B cell (primary cell): ENCODE measurements at regions not wholly inside any gene's neighbourhood (a gene's known extent, or its start where the extent isn't known, plus 50 kb on each side); places are given as distances from the start of the nearest gene placed in this dataset.

Experiments
- ATAC-seq: fragments of 200-7000 bp; cut with Tn5 transposase; one replicate; pipeline ENCODE4 v1.10.0; 2021; ENCODE audit warnings: low read depth, mild to moderate bottlenecking, moderate number of reproducible peaks, moderate library complexity
- CTCF ChIA-PET: fragments of 350-600 bp; sonication (Branson Sonifier 250); formaldehyde crosslinking; loops from one replicate; lab custom pipeline; 2021; ENCODE audit warnings: antibody characterized with exemption, inconsistent platforms; lab: Charles Lee
- POLR2A ChIA-PET: fragments of 350-600 bp; sonication (Branson Sonifier 250); formaldehyde crosslinking; loops from one replicate; lab custom pipeline; 2021; ENCODE audit warnings: antibody characterized with exemption; lab: Charles Lee
- DNase-seq: peaks from one replicate; pipeline ENCODE4 v3.0.0; 2013
- H2AFZ ChIP-seq: 2 replicates; pipeline ENCODE4 v1.6.1; 2012; ENCODE audit warnings: mild to moderate bottlenecking, low read depth, low read length; ENCODE audit not compliant: insufficient read depth, poor library complexity, severe bottlenecking
- H3K27ac ChIP-seq, 2 donors: 1 replicate in 1 of 2; 2 replicates in 1 of 2; pipeline ENCODE4 v1.5.1; 2012 to 2013; ENCODE audit warnings: low read length in 2 of 2, mild to moderate bottlenecking in 2 of 2, moderate library complexity in 1 of 2
- H3K27me3 ChIP-seq, 4 experiments: fragments of 200-600 bp in 1 of 4; sonication (generic) in 1 of 4; replicated peaks in 1 of 4; 1 replicate in 2 of 4; 2 replicates in 2 of 4; pipeline versions ENCODE4 v1.6.1 to v1.7.0; 2013 to 2016; ENCODE audit warnings: low read length in 3 of 4, mild to moderate bottlenecking in 2 of 4, mixed read lengths in 1 of 4, moderate library complexity in 1 of 4; ENCODE audit not compliant: insufficient read depth in 4 of 4, control insufficient read depth in 3 of 4; ENCODE audit errors: control extremely low read depth in 1 of 4
- H3K36me3 ChIP-seq, 2 experiments: replicated peaks in 1 of 2; 1 replicate in 1 of 2; 2 replicates in 1 of 2; pipeline versions ENCODE4 v1.6.1 to v1.7.1; 2013; ENCODE audit warnings: low read length in 1 of 2; ENCODE audit not compliant: insufficient read depth in 2 of 2, control insufficient read depth in 1 of 2; ENCODE audit errors: control extremely low read depth in 1 of 2, extremely low read depth in 1 of 2
- H3K4me1 ChIP-seq, 2 donors: fragments of 200-600 bp in 1 of 2; sonication (generic) in 1 of 2; 1 replicate in 1 of 2; 2 replicates in 1 of 2; pipeline versions ENCODE4 v1.5.1 to v1.6.1; 2013 to 2017; ENCODE audit warnings: low read length in 2 of 2; ENCODE audit not compliant: control insufficient read depth in 2 of 2, insufficient read depth in 2 of 2
- H3K4me2 ChIP-seq: replicated peaks from 2 replicates; pipeline ENCODE3; 2012; ENCODE audit warnings: mild to moderate bottlenecking, low read depth, low read length; ENCODE audit not compliant: poor library complexity, severe bottlenecking
- H3K4me3 ChIP-seq, 5 experiments: fragments of 200-600 bp in 1 of 5; sonication (generic) in 1 of 5; 1 replicate in 3 of 5; 2 replicates in 2 of 5; pipeline versions ENCODE4 v1.5.1 to v1.7.0; 2011 to 2016; ENCODE audit warnings: low read length in 4 of 5, mild to moderate bottlenecking in 4 of 5, low read depth in 2 of 5, control low read depth in 1 of 5, moderate library complexity in 1 of 5; ENCODE audit not compliant: insufficient read depth in 1 of 5; ENCODE audit errors: control extremely low read depth in 1 of 5, extremely low read depth in 1 of 5
- H3K79me2 ChIP-seq: fragments of 200-600 bp; sonication (generic); one replicate; pipeline ENCODE4 v1.6.0; 2016; ENCODE audit warnings: low read length; ENCODE audit not compliant: control insufficient read depth, insufficient read depth
- H3K9ac ChIP-seq: fragments of 200-600 bp; sonication (generic); 2 replicates; pipeline ENCODE4 v1.6.1; 2017; ENCODE audit warnings: mild to moderate bottlenecking, low read length, moderate library complexity
- H3K9me3 ChIP-seq, 3 donors: one replicate each; pipeline versions ENCODE4 v1.6.1 to v1.7.1; 2013; ENCODE audit warnings: low read length in 2 of 3; ENCODE audit not compliant: control insufficient read depth in 2 of 3, insufficient read depth in 1 of 3; ENCODE audit errors: control extremely low read depth in 1 of 3
- H4K20me1 ChIP-seq: 2 replicates; pipeline ENCODE4 v1.6.0; 2012; ENCODE audit warnings: mild to moderate bottlenecking, low read length; ENCODE audit not compliant: insufficient read depth, control insufficient read depth, poor library complexity, severe bottlenecking
- H3K27ac Mint-ChIP-seq: one replicate; pipeline ENCODE4 v1.8.0; 2021; ENCODE audit warnings: mixed read lengths
- H3K27me3 Mint-ChIP-seq: one replicate; pipeline ENCODE4 v1.8.0; 2021; ENCODE audit warnings: mixed read lengths
- H3K4me1 Mint-ChIP-seq: one replicate; pipeline ENCODE4 v1.8.0; 2021; ENCODE audit warnings: mixed read lengths
- H3K4me3 Mint-ChIP-seq: one replicate; pipeline ENCODE4 v1.8.0; 2021; ENCODE audit warnings: mixed read lengths
- H3K9me3 Mint-ChIP-seq: one replicate; pipeline ENCODE4 v1.8.0; 2022; ENCODE audit warnings: mixed read lengths; ENCODE audit not compliant: insufficient read depth
- EZH2 ChIP-seq: IDR thresholded peaks from 2 replicates; pipeline ENCODE4 v1.6.1; 2012; ENCODE audit warnings: borderline replicate concordance, low read depth, mild to moderate bottlenecking, moderate library complexity, low read length; ENCODE audit not compliant: insufficient read depth, poor library complexity, severe bottlenecking
- WGBS: methylation state at CpG from one replicate; pipeline ENCODE4 v1.1.5; 2013; ENCODE audit warnings: missing lambda C conversion rate; ENCODE audit not compliant: insufficient coverage; 5-methylcytosine and 5-hydroxymethylcytosine counted together
- intact Hi-C: fragments of 100-400 bp; cut with micrococcal nuclease; formaldehyde crosslinking; loops from one replicate; pipeline ENCODE4 v1.10.0; 2022
- TF ChIP-seq, protein P1 (sequence below): fragments of 200-600 bp; IDR thresholded peaks from one replicate; pipeline ENCODE4 v1.8.0; 2022; ENCODE audit warnings: antibody characterized with exemption, mild to moderate bottlenecking

- peaks cover 11% of the 10 kb centered on the region for H3K27me3 Mint-ChIP-seq
- CTCF ChIA-PET = no interaction called here
Observed at GRCh38 chr15:91660174-91660649, 193.3 kb upstream of the SLCO3A1 start.

DNA sequence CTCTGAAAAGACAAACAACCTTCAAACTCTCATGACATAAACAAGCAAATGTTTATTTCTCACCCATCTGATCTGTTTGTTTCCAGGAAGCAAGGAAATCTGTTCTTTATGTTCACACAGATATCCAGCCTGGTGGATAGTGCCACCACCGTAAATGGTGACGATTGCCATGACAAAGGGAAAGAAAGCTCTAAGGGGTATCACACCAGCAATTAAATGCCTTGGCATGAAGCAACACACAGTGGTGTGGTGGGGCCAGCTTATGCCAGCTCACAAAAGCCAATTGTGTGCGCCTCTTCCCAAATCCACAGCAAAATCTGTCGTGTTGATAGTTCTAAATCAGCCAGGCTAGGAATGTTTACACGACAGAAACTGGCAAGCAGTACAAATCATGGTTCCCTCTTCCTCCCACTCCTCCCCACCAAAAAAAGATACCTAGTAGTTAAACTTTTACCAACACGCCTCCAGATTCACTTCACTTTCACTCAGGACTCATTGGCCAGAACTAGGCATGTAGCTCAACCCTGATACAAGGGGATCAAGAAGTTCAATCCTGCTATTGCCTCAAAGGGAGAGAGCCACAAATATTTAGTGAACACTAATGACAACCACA is 189.2 kb upstream of the SLCO3A1 start:
- no peaks in the 10 kb centered on the region for H3K27me3 ChIP-seq
- Mint-ChIP-seq H3K4me1 (no peaks in the 10 kb centered on the region), H3K9me3 (no peaks in the 10 kb centered on the region), H3K4me3 (no peak overlapping the region), H3K27ac (no peak overlapping the region), H3K27me3 (peaks cover 2% of the 10 kb centered on the region)
- no peaks in the 10 kb centered on the region for H3K9me3 ChIP-seq
- H3K9ac ChIP-seq = no peak overlapping the region
- no peaks in the 10 kb centered on the region for H3K36me3 ChIP-seq
- ATAC-seq (no peak), DNase-seq (no peak)
- H3K4me3 ChIP-seq = no peak overlapping the region
- no peak for TF ChIP-seq EZH2
- TF ChIP-seq, protein P1, sequence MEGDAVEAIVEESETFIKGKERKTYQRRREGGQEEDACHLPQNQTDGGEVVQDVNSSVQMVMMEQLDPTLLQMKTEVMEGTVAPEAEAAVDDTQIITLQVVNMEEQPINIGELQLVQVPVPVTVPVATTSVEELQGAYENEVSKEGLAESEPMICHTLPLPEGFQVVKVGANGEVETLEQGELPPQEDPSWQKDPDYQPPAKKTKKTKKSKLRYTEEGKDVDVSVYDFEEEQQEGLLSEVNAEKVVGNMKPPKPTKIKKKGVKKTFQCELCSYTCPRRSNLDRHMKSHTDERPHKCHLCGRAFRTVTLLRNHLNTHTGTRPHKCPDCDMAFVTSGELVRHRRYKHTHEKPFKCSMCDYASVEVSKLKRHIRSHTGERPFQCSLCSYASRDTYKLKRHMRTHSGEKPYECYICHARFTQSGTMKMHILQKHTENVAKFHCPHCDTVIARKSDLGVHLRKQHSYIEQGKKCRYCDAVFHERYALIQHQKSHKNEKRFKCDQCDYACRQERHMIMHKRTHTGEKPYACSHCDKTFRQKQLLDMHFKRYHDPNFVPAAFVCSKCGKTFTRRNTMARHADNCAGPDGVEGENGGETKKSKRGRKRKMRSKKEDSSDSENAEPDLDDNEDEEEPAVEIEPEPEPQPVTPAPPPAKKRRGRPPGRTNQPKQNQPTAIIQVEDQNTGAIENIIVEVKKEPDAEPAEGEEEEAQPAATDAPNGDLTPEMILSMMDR = no peak
- no peaks in the 10 kb centered on the region for H4K20me1 ChIP-seq
- H2AFZ ChIP-seq = no peak overlapping the region
- CTCF ChIA-PET = no interaction called here
- no peaks in the 10 kb centered on the region for H3K4me1 ChIP-seq
- no peak overlapping the region for H3K4me2 ChIP-seq
- POLR2A ChIA-PET = no interaction called here
- intact Hi-C loops = no loop called here
- WGBS = 82% methylated on average over 6 of the region's 6 CpGs
- H3K79me2 ChIP-seq = no peaks in the 10 kb centered on the region
- no peak overlapping the region for H3K27ac ChIP-seq

More at GRCh38 chr15:91660174-91660649, 193.3 kb upstream of the SLCO3A1 start:
- no peak overlapping the region for H3K4me2 ChIP-seq
- no peaks in the 10 kb centered on the region for H3K4me1 ChIP-seq
- no peaks in the 10 kb centered on the region for H3K27me3 ChIP-seq
- no peak overlapping the region for H2AFZ ChIP-seq
- H3K9me3 ChIP-seq = no peaks in the 10 kb centered on the region
- Mint-ChIP-seq H3K9me3 (no peaks in the 10 kb centered on the region), H3K4me3 (no peak overlapping the region), H3K27ac (no peak overlapping the region), H3K4me1 (no peaks in the 10 kb centered on the region)
- H3K36me3 ChIP-seq = no peaks in the 10 kb centered on the region
- DNase-seq (no peak), ATAC-seq (no peak)
- WGBS = 0% methylated on average over 1 of the region's 6 CpGs
- H4K20me1 ChIP-seq = no peaks in the 10 kb centered on the region
- intact Hi-C loops = no loop called here
- no peak overlapping the region for H3K27ac ChIP-seq
- H3K79me2 ChIP-seq = no peaks in the 10 kb centered on the region
- H3K9ac ChIP-seq = no peak overlapping the region
- TF ChIP-seq, protein P1 = no peak
- TF ChIP-seq EZH2 = no peak
- POLR2A ChIA-PET = no interaction called here
- H3K4me3 ChIP-seq = no peak overlapping the region
